Endothelial cell of umbilical vein (primary cell): ENCODE measurements at regions not wholly inside any gene's neighbourhood (a gene's known extent, or its start where the extent isn't known, plus 50 kb on each side); places are given as distances from the start of the nearest gene placed in this dataset.

ENCODE experiments used
- EZH2 ChIP-seq: IDR thresholded peaks from 2 replicates; pipeline ENCODE4 v1.6.1; 2012; ENCODE audit warnings: borderline replicate concordance, low read depth, mild to moderate bottlenecking, moderate library complexity, low read length, inconsistent platforms; ENCODE audit not compliant: severe bottlenecking
- MAX ChIP-seq: IDR thresholded peaks from 2 replicates; pipeline ENCODE4 v1.6.1; 2011; ENCODE audit not compliant: insufficient read depth, insufficient read length
- POLR2A ChIP-seq: IDR thresholded peaks from 2 replicates; pipeline ENCODE4 v1.6.1; 2012; ENCODE audit warnings: low read depth, mild to moderate bottlenecking, control low read depth, low read length
- POLR2AphosphoS5 ChIP-seq: IDR thresholded peaks from 2 replicates; pipeline ENCODE4 v1.6.1; 2012; ENCODE audit warnings: low read depth, mild to moderate bottlenecking, control low read depth, low read length, moderate library complexity; ENCODE audit not compliant: insufficient read depth
- TF ChIP-seq, protein P1 (sequence below), 2 donors: IDR thresholded peaks; 1 replicate in 1 of 2; 2 replicates in 1 of 2; pipeline ENCODE4 v1.5.1; 2011; ENCODE audit warnings: low read length in 2 of 2, mild to moderate bottlenecking in 2 of 2, moderate library complexity in 2 of 2, control low read depth in 1 of 2, inconsistent platforms in 1 of 2, low read depth in 1 of 2; ENCODE audit not compliant: insufficient read depth in 1 of 2; ENCODE audit errors: extremely low read depth in 1 of 2

DNA sequence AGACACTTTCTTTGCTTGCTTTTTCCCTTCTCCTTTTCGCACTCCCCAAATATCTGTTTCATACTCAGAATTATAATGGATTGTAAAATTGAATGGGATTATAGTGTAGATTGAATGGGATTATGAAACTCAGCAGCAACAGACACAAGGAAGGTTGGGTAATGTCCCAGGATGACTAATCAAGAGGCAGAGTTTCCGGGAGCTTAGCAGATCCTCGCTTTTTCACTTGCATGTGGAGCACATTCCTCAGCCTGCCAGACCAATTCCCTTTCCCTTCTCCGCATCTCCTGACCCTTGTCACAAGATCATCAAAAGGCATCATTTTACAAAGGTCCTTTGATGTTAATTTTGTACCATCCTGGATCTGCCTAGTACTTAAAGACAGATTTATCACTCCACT, 55.1 kb upstream of the SLC1A1 start:
- TF ChIP-seq EZH2 (no peak), POLR2AphosphoS5 (no peak), MAX (no peak), POLR2A (no peak)
- TF ChIP-seq, protein P1, sequence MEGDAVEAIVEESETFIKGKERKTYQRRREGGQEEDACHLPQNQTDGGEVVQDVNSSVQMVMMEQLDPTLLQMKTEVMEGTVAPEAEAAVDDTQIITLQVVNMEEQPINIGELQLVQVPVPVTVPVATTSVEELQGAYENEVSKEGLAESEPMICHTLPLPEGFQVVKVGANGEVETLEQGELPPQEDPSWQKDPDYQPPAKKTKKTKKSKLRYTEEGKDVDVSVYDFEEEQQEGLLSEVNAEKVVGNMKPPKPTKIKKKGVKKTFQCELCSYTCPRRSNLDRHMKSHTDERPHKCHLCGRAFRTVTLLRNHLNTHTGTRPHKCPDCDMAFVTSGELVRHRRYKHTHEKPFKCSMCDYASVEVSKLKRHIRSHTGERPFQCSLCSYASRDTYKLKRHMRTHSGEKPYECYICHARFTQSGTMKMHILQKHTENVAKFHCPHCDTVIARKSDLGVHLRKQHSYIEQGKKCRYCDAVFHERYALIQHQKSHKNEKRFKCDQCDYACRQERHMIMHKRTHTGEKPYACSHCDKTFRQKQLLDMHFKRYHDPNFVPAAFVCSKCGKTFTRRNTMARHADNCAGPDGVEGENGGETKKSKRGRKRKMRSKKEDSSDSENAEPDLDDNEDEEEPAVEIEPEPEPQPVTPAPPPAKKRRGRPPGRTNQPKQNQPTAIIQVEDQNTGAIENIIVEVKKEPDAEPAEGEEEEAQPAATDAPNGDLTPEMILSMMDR (IDR thresholded peaks at IDR 0.05; ENCODE audit: extremely low read depth in 1 of 2, insufficient read depth in 1 of 2, low read depth in 1 of 2, low read length in 2 of 2): no peak
